GM23338 (cell line): ENCODE measurements at regions not wholly inside any gene's neighbourhood (a gene's known extent, or its start where the extent isn't known, plus 50 kb on each side); places are given as distances from the start of the nearest gene placed in this dataset.

Source experiments
- ATAC-seq: fragments of 200-7000 bp; cut with Tn5 transposase; 3 replicates; pipeline ENCODE4 v1.9.1; 2020
- DNase-seq: peaks from one replicate; pipeline ENCODE4 v3.0.0-alpha.2; 2015; ENCODE audit warnings: low spot score
- H2AFZ ChIP-seq: fragments of 200-600 bp; sonication (generic); 2 replicates; pipeline ENCODE4 v1.8.0; 2016; ENCODE audit warnings: antibody characterized with exemption, mild to moderate bottlenecking, moderate library complexity
- H3F3A ChIP-seq: fragments of 200-600 bp; sonication (generic); replicated peaks from 2 replicates; pipeline ENCODE4 v1.8.0; 2017; ENCODE audit warnings: antibody characterized with exemption, mixed run types, low read depth
- H3K27ac ChIP-seq: fragments of 200-600 bp; sonication (generic); 2 replicates; pipeline ENCODE4 v1.6.1; 2016; ENCODE audit warnings: low read depth
- H3K27me3 ChIP-seq: fragments of 200-600 bp; sonication (generic); 2 replicates; pipeline ENCODE4 v1.8.0; 2016; ENCODE audit warnings: mild to moderate bottlenecking, mixed run types, moderate library complexity; ENCODE audit not compliant: insufficient read depth
- H3K36me3 ChIP-seq: fragments of 200-600 bp; sonication (generic); 2 replicates; pipeline ENCODE4 v1.8.0; 2016; ENCODE audit warnings: mild to moderate bottlenecking; ENCODE audit not compliant: insufficient read depth
- H3K4me1 ChIP-seq: fragments of 200-600 bp; sonication (generic); 2 replicates; pipeline ENCODE4 v1.8.0; 2016; ENCODE audit warnings: mild to moderate bottlenecking, moderate library complexity; ENCODE audit not compliant: insufficient read depth
- H3K4me2 ChIP-seq: fragments of 200-600 bp; sonication (generic); 2 replicates; pipeline ENCODE4 v1.7.1; 2017; ENCODE audit warnings: mixed run types
- H3K4me3 ChIP-seq: fragments of 200-600 bp; sonication (generic); 2 replicates; pipeline ENCODE4 v1.6.1; 2016; ENCODE audit warnings: mixed run types
- H3K79me2 ChIP-seq: fragments of 200-600 bp; sonication (generic); replicated peaks from 2 replicates; pipeline ENCODE4 v1.8.0; 2017; ENCODE audit warnings: mild to moderate bottlenecking; ENCODE audit not compliant: insufficient read depth
- H3K9me2 ChIP-seq: fragments of 200-600 bp; sonication (generic); 2 replicates; pipeline ENCODE4 v1.8.0; 2017; ENCODE audit not compliant: insufficient read depth
- H4K20me1 ChIP-seq: fragments of 200-600 bp; sonication (generic); replicated peaks from 2 replicates; pipeline ENCODE4 v1.8.0; 2017; ENCODE audit warnings: mild to moderate bottlenecking; ENCODE audit not compliant: insufficient read depth
- H3K27ac Mint-ChIP-seq: 2 replicates; pipeline ENCODE4 v1.8.0; 2020; ENCODE audit warnings: inconsistent platforms, mild to moderate bottlenecking, moderate library complexity, mixed read lengths
- H3K27me3 Mint-ChIP-seq: 3 replicates; pipeline ENCODE4 v1.8.0; 2022; ENCODE audit warnings: low read depth, mild to moderate bottlenecking, moderate library complexity, mixed read lengths, inconsistent platforms; ENCODE audit not compliant: insufficient read depth, poor library complexity
- H3K36me3 Mint-ChIP-seq: 3 replicates; pipeline ENCODE4 v1.8.0; 2021; ENCODE audit warnings: low read depth, mild to moderate bottlenecking, inconsistent platforms, moderate library complexity, mixed read lengths
- H3K4me1 Mint-ChIP-seq: 3 replicates; pipeline ENCODE4 v1.8.0; 2020; ENCODE audit warnings: mild to moderate bottlenecking, inconsistent platforms, mixed read lengths
- H3K4me3 Mint-ChIP-seq: 3 replicates; pipeline ENCODE4 v1.8.0; 2021; ENCODE audit warnings: moderate library complexity, mild to moderate bottlenecking, inconsistent platforms, mixed read lengths
- H3K9me3 Mint-ChIP-seq: 3 replicates; pipeline ENCODE4 v1.8.0; 2020; ENCODE audit warnings: moderate library complexity, mild to moderate bottlenecking, inconsistent platforms, mixed read lengths
- CREB1 ChIP-seq: fragments of 250-450 bp; sonication (Bioruptor Pico); IDR thresholded peaks from 2 replicates; pipeline ENCODE4 v1.5.0; 2020; ENCODE audit warnings: low read depth, mild to moderate bottlenecking, moderate library complexity
- CTCF ChIP-seq, 2 experiments: fragments of 200-600 bp in 1 of 2; sonication (generic) in 1 of 2; conservative IDR thresholded peaks; 2 replicates each; pipeline versions ENCODE4 v1.5.1 to v1.6.1; 2016 to 2017; ENCODE audit warnings: antibody characterized with exemption in 2 of 2, low read depth in 2 of 2, mild to moderate bottlenecking in 2 of 2, moderate library complexity in 1 of 2
- ETS1 ChIP-seq: IDR thresholded peaks from 2 replicates; pipeline ENCODE4 v1.6.1; 2016; ENCODE audit warnings: antibody characterized with exemption
- EZH2 ChIP-seq: fragments of 200-600 bp; sonication (generic); IDR thresholded peaks from one replicate; pipeline ENCODE4 v1.8.0; 2017; ENCODE audit warnings: antibody characterized with exemption, mild to moderate bottlenecking, low read depth; ENCODE audit not compliant: unreplicated experiment
- EZH2phosphoT487 ChIP-seq: fragments of 200-600 bp; sonication (generic); IDR thresholded peaks from one replicate; pipeline ENCODE4 v1.8.1; 2018; ENCODE audit warnings: antibody characterized with exemption; ENCODE audit not compliant: unreplicated experiment
- JUNB ChIP-seq: IDR thresholded peaks from one replicate; pipeline ENCODE4 v1.6.1; 2016; ENCODE audit warnings: antibody characterized with exemption; ENCODE audit not compliant: unreplicated experiment
- NANOG ChIP-seq: IDR thresholded peaks from 2 replicates; pipeline ENCODE4 v1.6.1; 2016; ENCODE audit warnings: antibody characterized with exemption, borderline replicate concordance
- POLR2AphosphoS5 ChIP-seq: IDR thresholded peaks from 2 replicates; pipeline ENCODE4 v1.6.1; 2016; ENCODE audit warnings: antibody characterized with exemption, low read depth
- REST ChIP-seq: IDR thresholded peaks from one replicate; pipeline ENCODE4 v1.6.1; 2018; ENCODE audit warnings: antibody characterized with exemption; ENCODE audit not compliant: unreplicated experiment
- STAT1 ChIP-seq: IDR thresholded peaks from one replicate; pipeline ENCODE4 v1.6.1; 2016; ENCODE audit warnings: antibody characterized with exemption; ENCODE audit not compliant: unreplicated experiment
- ZNF114 ChIP-seq: fragments of 250-450 bp; sonication (Bioruptor Pico); IDR thresholded peaks from 2 replicates; pipeline ENCODE4 v1.5.0; 2020; ENCODE audit warnings: mild to moderate bottlenecking, moderate library complexity
- ZNF331 ChIP-seq: fragments of 250-450 bp; sonication (Bioruptor Pico); IDR thresholded peaks from 2 replicates; pipeline ENCODE4 v1.5.0; 2020; ENCODE audit warnings: low read depth, mild to moderate bottlenecking, moderate library complexity
- ZNF462 ChIP-seq: fragments of 250-450 bp; sonication (Bioruptor Pico); IDR thresholded peaks from 2 replicates; pipeline ENCODE4 v1.5.0; 2020; ENCODE audit warnings: mild to moderate bottlenecking, moderate library complexity

GRCh38 chr18:2102022-2102421, 469.3 kb downstream of the METTL4 start:
- ATAC-seq, result no peak
- no peaks in the 10 kb centered on the region for H3K27me3 ChIP-seq
- Mint-ChIP-seq H3K4me1 (no peaks in the 10 kb centered on the region; the same call in 2 of the 3 replicates), H3K27ac (no peak overlapping the region), H3K9me3 (peaks cover 3% of the 10 kb centered on the region; the same call in 1 of the 3 replicates), H3K36me3 (no peaks in the 10 kb centered on the region), H3K4me3 (no peak overlapping the region), H3K27me3 (peaks cover 2% of the 10 kb centered on the region)
- no peaks in the 10 kb centered on the region for H3K4me1 ChIP-seq
- H3K36me3 ChIP-seq, result no peaks in the 10 kb centered on the region
- H3K4me2 ChIP-seq, result no peak overlapping the region
- no peak for TF ChIP-seq CREB1 (CRISPR knock-in tag)
- TF ChIP-seq NANOG, result no peak
- TF ChIP-seq STAT1, result no peak
- no peak for TF ChIP-seq ZNF114 (CRISPR knock-in tag)
- TF ChIP-seq POLR2AphosphoS5, result no peak
- no peak for TF ChIP-seq ZNF331 (CRISPR knock-in tag)
- no peak for TF ChIP-seq REST
- no peak for TF ChIP-seq EZH2phosphoT487
- TF ChIP-seq CTCF (conservative IDR thresholded peaks at IDR 0.05; ENCODE audit: low read depth in 2 of 2), result no peak
- no peak for TF ChIP-seq JUNB
- TF ChIP-seq ETS1, result no peak
- no peak for TF ChIP-seq EZH2
- no peak for TF ChIP-seq ZNF462 (CRISPR knock-in tag)
- no peaks in the 10 kb centered on the region for H3K79me2 ChIP-seq
- no peaks in the 10 kb centered on the region for H3F3A ChIP-seq
- H4K20me1 ChIP-seq, result no peaks in the 10 kb centered on the region
- peaks cover 4% of the 10 kb centered on the region; the same call in 1 of the 2 replicates for H3K9me2 ChIP-seq
- H3K4me3 ChIP-seq, result no peak overlapping the region
- H2AFZ ChIP-seq, result no peak overlapping the region
- DNase-seq, result no peak
- no peak overlapping the region for H3K27ac ChIP-seq
